MM.1S (cell line): ENCODE measurements at regions not wholly inside any gene's neighbourhood (a gene's known extent, or its start where the extent isn't known, plus 50 kb on each side); places are given as distances from the start of the nearest gene placed in this dataset.

Experiments used
- EZH2 ChIP-seq: fragments of 300-600 bp; sonication (generic); optimal IDR thresholded peaks from 2 replicates; pipeline ENCODE3; 2017; ENCODE audit warnings: low read depth, mild to moderate bottlenecking, antibody characterized with exemption, low read length, mixed read lengths
- TF ChIP-seq, protein P1 (sequence below): fragments of 300-600 bp; sonication (generic); IDR thresholded peaks from 2 replicates; pipeline ENCODE4 v1.5.1; 2016; ENCODE audit warnings: antibody characterized with exemption, low read length, mixed read lengths

DNA sequence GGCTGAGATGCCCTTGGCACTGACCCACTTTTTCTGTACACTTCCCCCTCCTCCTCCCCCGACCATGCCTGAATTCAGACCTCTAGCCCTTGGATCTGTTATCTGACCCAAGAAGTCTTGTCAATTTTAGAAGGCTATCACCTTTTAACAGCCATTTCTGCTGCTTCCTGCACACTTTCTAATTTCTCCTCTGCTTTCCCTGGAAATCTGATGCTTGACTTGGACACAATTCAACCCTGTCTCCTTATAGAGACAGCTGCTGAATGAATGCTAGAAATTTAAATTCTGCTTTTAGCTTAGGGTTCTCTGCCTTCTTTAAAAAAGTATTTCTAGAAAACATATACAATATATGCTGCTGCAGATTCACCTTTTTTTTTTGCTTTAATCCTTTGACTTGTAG is 417.9 kb upstream of the KLF6 start:
- TF ChIP-seq, protein P1, sequence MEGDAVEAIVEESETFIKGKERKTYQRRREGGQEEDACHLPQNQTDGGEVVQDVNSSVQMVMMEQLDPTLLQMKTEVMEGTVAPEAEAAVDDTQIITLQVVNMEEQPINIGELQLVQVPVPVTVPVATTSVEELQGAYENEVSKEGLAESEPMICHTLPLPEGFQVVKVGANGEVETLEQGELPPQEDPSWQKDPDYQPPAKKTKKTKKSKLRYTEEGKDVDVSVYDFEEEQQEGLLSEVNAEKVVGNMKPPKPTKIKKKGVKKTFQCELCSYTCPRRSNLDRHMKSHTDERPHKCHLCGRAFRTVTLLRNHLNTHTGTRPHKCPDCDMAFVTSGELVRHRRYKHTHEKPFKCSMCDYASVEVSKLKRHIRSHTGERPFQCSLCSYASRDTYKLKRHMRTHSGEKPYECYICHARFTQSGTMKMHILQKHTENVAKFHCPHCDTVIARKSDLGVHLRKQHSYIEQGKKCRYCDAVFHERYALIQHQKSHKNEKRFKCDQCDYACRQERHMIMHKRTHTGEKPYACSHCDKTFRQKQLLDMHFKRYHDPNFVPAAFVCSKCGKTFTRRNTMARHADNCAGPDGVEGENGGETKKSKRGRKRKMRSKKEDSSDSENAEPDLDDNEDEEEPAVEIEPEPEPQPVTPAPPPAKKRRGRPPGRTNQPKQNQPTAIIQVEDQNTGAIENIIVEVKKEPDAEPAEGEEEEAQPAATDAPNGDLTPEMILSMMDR = no peak
- TF ChIP-seq EZH2 = no peak
